ENCODE measurements at regions not wholly inside any gene's neighbourhood (a gene's known extent, or its start where the extent isn't known, plus 50 kb on each side); places are given as distances from the start of the nearest gene placed in this dataset.

GRCh38 chr10:128614016-128614605 is 487.9 kb upstream of the MKI67 start:
- no peak for TF ChIP-seq CTCF (IDR thresholded peaks at IDR 0.05)
- TF ChIP-seq POLR2A (IDR thresholded peaks at IDR 0.05), result no peak
- TF ChIP-seq EP300 (IDR thresholded peaks at IDR 0.05), result no peak

All from ovary (tissue), 3 donors.